ENCODE measurements at regions not wholly inside any gene's neighbourhood (a gene's known extent, or its start where the extent isn't known, plus 50 kb on each side); places are given as distances from the start of the nearest gene placed in this dataset.
A peak's percentile ranks its signal among the peaks of the same experiment; 100 is the strongest.
"Not testable (repeated sequence)": the region's sequence is repeated elsewhere in the genome, so short reads cannot be mapped to it uniquely, and the experiment has no call there.

- DNase-seq = no peak
These were observed 494.0 kb downstream of the TNS3 start for GRCh38 chr7:47087866-47088265.

GRCh38 chr7:47085491-47086275, 496.2 kb downstream of the TNS3 start:
- no peak for DNase-seq

- no peak for DNase-seq
These were observed 498.2 kb downstream of the TNS3 start for GRCh38 chr7:47083476-47084250.

GRCh38 chr7:47080816-47081215, 501.1 kb downstream of the TNS3 start:
- no peak for DNase-seq

GRCh38 chr7:47078241-47078640, 503.7 kb downstream of the TNS3 start:
- DNase-seq = no peak

- DNase-seq = no peak
These were observed 507.2 kb downstream of the TNS3 start for GRCh38 chr7:47074702-47075153.

GRCh38 chr7:47073284-47073683, 508.6 kb downstream of the TNS3 start:
- no peak for DNase-seq

- DNase-seq = no peak
These were observed 510.0 kb downstream of the TNS3 start for GRCh38 chr7:47071866-47072265.

GRCh38 chr7:47069385-47070076, 512.4 kb downstream of the TNS3 start:
- no peak for DNase-seq

- DNase-seq = no peak
These were observed 514.8 kb downstream of the TNS3 start for GRCh38 chr7:47066976-47067614.

GRCh38 chr7:47056731-47057130, 525.2 kb downstream of the TNS3 start:
- no peak for DNase-seq

- DNase-seq = not testable (repeated sequence)
These were observed 529.2 kb downstream of the TNS3 start for GRCh38 chr7:47052541-47053208.

GRCh38 chr7:47049234-47049774, 532.6 kb downstream of the TNS3 start:
- no peak for DNase-seq

GRCh38 chr7:47047384-47047783, 534.5 kb downstream of the TNS3 start:
- DNase-seq = peak; percentile 11

- no peak for DNase-seq
These were observed 535.0 kb downstream of the TNS3 start for GRCh38 chr7:47046949-47047348.

- no peak for DNase-seq
These were observed 536.5 kb downstream of the TNS3 start for GRCh38 chr7:47045207-47046051.

GRCh38 chr7:47044625-47045024, 537.3 kb downstream of the TNS3 start:
- no peak for DNase-seq

GRCh38 chr7:47043304-47043703, 538.6 kb downstream of the TNS3 start:
- no peak for DNase-seq

- no peak for DNase-seq
These were observed 539.2 kb downstream of the TNS3 start for GRCh38 chr7:47042669-47043068.

GRCh38 chr7:47040795-47041347, 541.0 kb downstream of the TNS3 start:
- no peak for DNase-seq

GRCh38 chr7:47039904-47040303, 542.0 kb downstream of the TNS3 start:
- DNase-seq = no peak

All from NCI-H446 treated with DMSO at 0.1 percent for 48 hours (cell line).